ENCODE measurements at regions not wholly inside any gene's neighbourhood (a gene's known extent, or its start where the extent isn't known, plus 50 kb on each side); places are given as distances from the start of the nearest gene placed in this dataset.

DNA sequence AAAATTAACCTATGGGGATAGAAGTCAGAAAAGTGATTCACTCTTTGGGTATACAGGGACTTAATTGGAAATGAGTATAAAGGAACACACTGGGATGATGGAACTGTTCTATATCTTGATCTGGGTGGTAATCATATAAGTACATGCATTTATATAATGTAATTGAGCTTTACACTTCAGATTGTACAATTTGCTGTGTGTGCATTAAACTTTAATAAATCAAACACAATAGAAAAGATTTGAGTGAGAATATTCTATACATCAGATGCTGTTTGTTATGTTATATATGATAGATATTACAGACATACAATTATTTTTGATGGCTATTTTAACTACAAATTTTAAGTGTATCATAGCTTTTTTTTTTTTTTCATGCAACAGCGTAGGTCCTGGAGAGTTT is 860.2 kb upstream of the ARPP21 start:
- POLR2A ChIA-PET, result no interaction called here
- no peak for ATAC-seq (ENCODE audit: low read depth)
- H3K4me1 Mint-ChIP-seq, result no peaks in the 10 kb centered on the region
- H3K27ac Mint-ChIP-seq, result no peak overlapping the region
- H3K9me3 Mint-ChIP-seq, result peaks cover 2% of the 10 kb centered on the region
- H3K4me3 Mint-ChIP-seq, result no peak overlapping the region
- TF ChIP-seq, protein P1, sequence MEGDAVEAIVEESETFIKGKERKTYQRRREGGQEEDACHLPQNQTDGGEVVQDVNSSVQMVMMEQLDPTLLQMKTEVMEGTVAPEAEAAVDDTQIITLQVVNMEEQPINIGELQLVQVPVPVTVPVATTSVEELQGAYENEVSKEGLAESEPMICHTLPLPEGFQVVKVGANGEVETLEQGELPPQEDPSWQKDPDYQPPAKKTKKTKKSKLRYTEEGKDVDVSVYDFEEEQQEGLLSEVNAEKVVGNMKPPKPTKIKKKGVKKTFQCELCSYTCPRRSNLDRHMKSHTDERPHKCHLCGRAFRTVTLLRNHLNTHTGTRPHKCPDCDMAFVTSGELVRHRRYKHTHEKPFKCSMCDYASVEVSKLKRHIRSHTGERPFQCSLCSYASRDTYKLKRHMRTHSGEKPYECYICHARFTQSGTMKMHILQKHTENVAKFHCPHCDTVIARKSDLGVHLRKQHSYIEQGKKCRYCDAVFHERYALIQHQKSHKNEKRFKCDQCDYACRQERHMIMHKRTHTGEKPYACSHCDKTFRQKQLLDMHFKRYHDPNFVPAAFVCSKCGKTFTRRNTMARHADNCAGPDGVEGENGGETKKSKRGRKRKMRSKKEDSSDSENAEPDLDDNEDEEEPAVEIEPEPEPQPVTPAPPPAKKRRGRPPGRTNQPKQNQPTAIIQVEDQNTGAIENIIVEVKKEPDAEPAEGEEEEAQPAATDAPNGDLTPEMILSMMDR (IDR thresholded peaks at IDR 0.05), result no peak
- no peaks in the 10 kb centered on the region for H3K36me3 Mint-ChIP-seq (ENCODE audit: low read depth)
- intact Hi-C loops (cut with micrococcal nuclease), result no loop called here
- CTCF ChIA-PET, result no interaction called here
- DNase-seq, result no peak
- H3K27me3 Mint-ChIP-seq, result no peaks in the 10 kb centered on the region

DNA sequence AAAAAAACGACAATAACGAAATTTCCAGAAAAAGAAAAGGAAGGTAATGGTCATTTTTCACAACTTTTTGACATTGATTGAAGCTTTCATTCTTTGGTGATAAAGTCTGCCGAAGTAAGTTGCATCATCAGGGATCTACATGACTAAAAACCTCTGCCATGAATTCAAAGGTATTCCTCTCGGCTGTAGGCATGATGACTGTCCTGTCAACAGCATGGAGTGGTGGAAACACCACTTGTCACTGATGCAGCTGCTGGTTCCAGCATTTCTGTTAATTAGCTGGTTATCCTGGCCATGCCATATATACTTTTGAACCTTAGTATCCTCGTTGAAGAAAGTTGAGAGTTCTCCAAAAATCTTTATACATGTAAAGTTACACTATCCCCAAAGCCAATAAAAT is 859.0 kb upstream of the ARPP21 start:
- ATAC-seq (ENCODE audit: low read depth), result no peak
- DNase-seq, result no peak
- ChIA-PET POLR2A (no interaction called here), CTCF (no interaction called here)
- intact Hi-C loops (cut with micrococcal nuclease), result no loop called here
- Mint-ChIP-seq H3K4me1 (no peaks in the 10 kb centered on the region), H3K36me3 (ENCODE audit: low read depth) (no peaks in the 10 kb centered on the region), H3K9me3 (peaks cover 2% of the 10 kb centered on the region), H3K27me3 (no peaks in the 10 kb centered on the region), H3K4me3 (no peak overlapping the region), H3K27ac (no peak overlapping the region)
- TF ChIP-seq, protein P1 (IDR thresholded peaks at IDR 0.05), result no peak

DNA sequence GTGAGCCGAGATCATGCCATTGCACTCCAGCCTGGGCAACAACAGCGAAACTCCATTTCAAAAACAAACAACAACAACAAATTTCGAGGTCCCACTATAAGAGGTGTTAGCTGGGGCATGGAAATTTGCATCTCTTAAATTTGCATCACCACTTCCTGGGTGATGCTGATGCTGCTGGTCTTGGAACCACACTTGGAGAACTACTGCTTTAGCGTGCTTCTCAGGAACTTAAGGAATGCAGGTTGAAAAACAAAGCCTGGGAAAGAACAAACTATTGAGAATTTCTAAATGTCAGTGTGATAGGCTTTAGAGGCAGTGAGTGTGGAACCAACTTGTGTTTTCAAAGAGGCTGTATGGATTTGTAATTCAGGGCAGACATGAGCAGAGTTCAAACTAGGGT is 858.4 kb upstream of the ARPP21 start:
- TF ChIP-seq, protein P1 (IDR thresholded peaks at IDR 0.05), result no peak
- CTCF ChIA-PET, result no interaction called here
- H3K27ac Mint-ChIP-seq, result no peak overlapping the region

DNA sequence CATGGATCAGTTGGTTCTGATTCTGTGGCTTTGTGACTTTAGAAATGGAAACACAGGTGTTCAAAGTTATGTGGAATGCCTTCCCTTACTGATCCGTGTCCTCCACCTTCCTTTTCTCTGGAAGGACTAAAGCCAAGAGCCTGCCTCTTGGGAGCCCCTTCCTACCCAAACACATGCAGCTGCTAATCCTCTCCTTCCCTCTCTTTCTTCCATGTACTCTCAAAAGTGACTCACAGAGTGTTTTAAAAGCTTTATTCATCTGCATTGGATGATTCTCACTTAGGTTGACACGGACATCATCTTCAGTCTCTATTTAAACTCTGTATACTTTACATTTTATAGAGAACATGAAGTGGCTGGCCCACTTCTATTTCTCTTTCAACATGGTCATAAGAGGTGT is 856.5 kb upstream of the ARPP21 start:
- no peak overlapping the region for H3K27ac Mint-ChIP-seq
- ChIA-PET CTCF (no interaction called here), POLR2A (interaction anchor here (0.6 kb wide), 1 partner anchor 9 kb away, joined by 3 read pairs; no protein-coding TSS in a partner anchor)
- no peak overlapping the region for H3K4me3 Mint-ChIP-seq
- H3K4me1 Mint-ChIP-seq, result no peaks in the 10 kb centered on the region
- ATAC-seq (ENCODE audit: low read depth), result no peak
- intact Hi-C loops (cut with micrococcal nuclease), result no loop called here
- H3K9me3 Mint-ChIP-seq, result peaks cover 2% of the 10 kb centered on the region
- TF ChIP-seq, protein P1 (IDR thresholded peaks at IDR 0.05), result no peak
- no peaks in the 10 kb centered on the region for H3K36me3 Mint-ChIP-seq (ENCODE audit: low read depth)
- H3K27me3 Mint-ChIP-seq, result no peaks in the 10 kb centered on the region
- DNase-seq, result no peak

More for the DNA sequence above, 858.4 kb upstream of the ARPP21 start:
- POLR2A ChIA-PET, result no interaction called here
- no peaks in the 10 kb centered on the region for H3K4me1 Mint-ChIP-seq
- H3K9me3 Mint-ChIP-seq, result peaks cover 2% of the 10 kb centered on the region
- no peak for DNase-seq
- ATAC-seq (ENCODE audit: low read depth), result no peak
- H3K36me3 Mint-ChIP-seq (ENCODE audit: low read depth), result no peaks in the 10 kb centered on the region
- H3K4me3 Mint-ChIP-seq, result no peak overlapping the region
- intact Hi-C loops (cut with micrococcal nuclease), result no loop called here
- H3K27me3 Mint-ChIP-seq, result no peaks in the 10 kb centered on the region

DNA sequence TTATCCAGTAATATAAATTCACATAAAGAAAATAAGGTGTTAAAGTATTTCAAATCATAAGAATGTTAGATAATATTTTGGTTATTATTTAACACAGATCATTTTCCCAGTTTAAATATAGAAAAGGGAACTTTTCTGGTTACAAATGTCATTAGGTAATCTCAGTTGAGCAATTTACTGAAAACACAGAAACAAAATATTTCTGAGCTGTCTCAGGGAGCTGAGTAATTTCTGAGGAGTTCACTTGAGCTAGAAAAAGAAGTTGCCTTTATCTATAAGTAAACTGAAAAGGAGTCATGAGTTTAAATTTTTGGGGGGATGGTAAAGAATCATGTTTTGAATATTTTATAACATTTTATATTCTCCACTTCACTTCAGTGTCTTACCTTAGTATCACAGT is 855.4 kb upstream of the ARPP21 start:
- Mint-ChIP-seq H3K27me3 (no peaks in the 10 kb centered on the region), H3K36me3 (ENCODE audit: low read depth) (no peaks in the 10 kb centered on the region), H3K4me3 (no peak overlapping the region), H3K27ac (no peak overlapping the region), H3K4me1 (no peaks in the 10 kb centered on the region), H3K9me3 (peaks cover 2% of the 10 kb centered on the region)
- DNase-seq (no peak), ATAC-seq (ENCODE audit: low read depth) (no peak)
- CTCF ChIA-PET, result no interaction called here
- TF ChIP-seq, protein P1 (IDR thresholded peaks at IDR 0.05), result no peak
- intact Hi-C loops (cut with micrococcal nuclease), result no loop called here
- POLR2A ChIA-PET, result no interaction called here

Data from activated B cell treated with CpG ODN at 0.5 μM for 24 hours (primary cell).